ENCODE measurements at regions not wholly inside any gene's neighbourhood (a gene's known extent, or its start where the extent isn't known, plus 50 kb on each side); places are given as distances from the start of the nearest gene placed in this dataset.

DNA sequence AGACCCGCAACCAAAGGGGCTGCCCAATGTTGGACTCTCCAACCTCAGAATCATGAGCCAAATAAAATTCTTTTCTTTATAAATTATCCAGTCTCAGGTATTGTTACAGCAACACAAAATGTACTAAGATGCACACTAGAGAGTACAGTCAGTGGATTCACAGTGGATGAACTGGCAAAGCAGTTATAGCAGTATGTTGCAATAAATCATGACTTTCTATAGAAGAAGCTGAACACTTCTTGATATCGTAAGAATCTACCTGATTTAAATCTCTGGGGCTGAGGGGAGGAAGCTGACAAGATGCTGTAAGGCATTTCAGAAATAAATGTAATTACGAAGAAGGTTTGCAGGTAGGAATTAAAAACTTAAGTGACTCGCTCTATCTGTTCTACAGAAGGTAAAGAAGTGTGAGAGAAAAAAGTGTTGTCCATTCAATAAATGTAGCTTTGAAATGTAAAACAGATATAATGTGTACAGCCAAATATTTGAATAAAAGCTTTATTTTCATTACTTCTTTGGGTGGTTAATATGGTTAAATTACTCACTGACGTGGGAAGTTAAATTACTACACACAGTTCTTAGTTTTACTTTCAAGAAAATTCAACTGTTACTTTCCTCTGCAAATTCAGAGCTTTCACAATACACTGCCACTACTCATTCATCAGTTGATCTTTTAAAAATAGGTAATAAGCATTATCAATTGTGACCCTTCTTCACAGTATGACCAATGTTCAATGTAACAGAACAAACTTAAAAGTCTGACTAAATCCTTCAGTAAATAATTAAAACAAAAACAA lies 439.1 kb downstream of the SHQ1 start:
- peak; percentile 57 for ATAC-seq (replicated peaks)
- H3K27ac Mint-ChIP-seq: no peak overlapping the region
- H3K27me3 Mint-ChIP-seq: no peaks in the 10 kb centered on the region
- H3K4me3 Mint-ChIP-seq: peak overlapping the region; percentile 17
- H3K9me3 Mint-ChIP-seq: no peaks in the 10 kb centered on the region
- peaks cover 78% of the 10 kb centered on the region for H3K4me1 Mint-ChIP-seq
- peaks cover 31% of the 10 kb centered on the region for H3K36me3 Mint-ChIP-seq (ENCODE audit: low read depth)

DNA sequence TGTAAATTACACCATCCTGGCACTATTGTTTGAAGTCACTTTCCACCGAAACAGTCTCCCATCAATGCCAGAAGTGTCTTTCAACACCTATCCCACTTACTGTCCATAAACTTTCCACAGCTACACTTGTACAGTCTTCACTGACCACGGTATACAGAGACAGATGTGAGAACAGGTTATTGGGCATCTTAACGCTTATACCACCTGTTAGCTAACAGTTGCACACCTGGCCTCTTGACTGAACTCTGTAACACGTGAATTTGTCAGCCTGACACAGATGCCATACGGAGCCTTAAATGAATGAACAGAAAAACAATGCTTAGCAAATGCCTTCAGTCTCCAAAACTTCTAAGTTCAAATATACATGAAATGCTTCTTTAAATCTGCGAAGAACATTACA lies 440.5 kb downstream of the SHQ1 start:
- Mint-ChIP-seq H3K36me3 (ENCODE audit: low read depth) (peaks cover 21% of the 10 kb centered on the region), H3K27ac (no peak overlapping the region), H3K9me3 (no peaks in the 10 kb centered on the region), H3K27me3 (no peaks in the 10 kb centered on the region), H3K4me1 (peaks cover 76% of the 10 kb centered on the region), H3K4me3 (no peak overlapping the region)
- ATAC-seq (replicated peaks): no peak

DNA sequence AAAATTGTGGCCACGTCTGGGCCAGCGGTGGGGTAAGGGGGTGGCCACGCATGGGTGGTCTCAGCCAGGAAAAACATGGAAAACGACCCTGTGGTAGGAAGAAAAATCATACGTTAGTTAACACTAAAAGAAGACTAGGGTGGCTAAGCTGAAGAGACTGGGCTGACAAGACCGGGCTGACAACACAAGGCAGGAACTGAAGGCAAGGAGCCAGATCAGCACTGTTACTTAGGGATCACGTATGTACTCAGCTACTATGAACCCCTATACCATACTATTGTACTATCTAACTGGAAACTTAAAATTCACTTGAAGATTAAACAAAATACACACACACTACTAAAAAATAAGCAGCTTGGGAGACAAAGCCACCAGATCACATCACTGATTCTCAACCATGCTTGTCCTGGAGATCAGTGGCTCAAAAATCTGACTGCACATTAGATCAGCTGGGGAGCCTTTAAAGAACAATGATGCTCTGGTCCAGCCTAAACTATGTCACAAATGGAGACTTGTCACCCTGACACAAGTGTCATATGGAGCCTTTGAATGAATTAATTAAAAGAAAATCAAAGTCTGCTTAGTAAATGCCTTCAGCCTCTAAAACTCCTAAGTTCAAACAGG lies 442.2 kb downstream of the SHQ1 start:
- H3K27me3 Mint-ChIP-seq: no peaks in the 10 kb centered on the region
- H3K4me1 Mint-ChIP-seq: peaks cover 67% of the 10 kb centered on the region
- ATAC-seq (replicated peaks): no peak
- H3K4me3 Mint-ChIP-seq: no peak overlapping the region
- H3K27ac Mint-ChIP-seq: no peak overlapping the region
- H3K36me3 Mint-ChIP-seq (ENCODE audit: low read depth): peaks cover 21% of the 10 kb centered on the region
- no peaks in the 10 kb centered on the region for H3K9me3 Mint-ChIP-seq

DNA sequence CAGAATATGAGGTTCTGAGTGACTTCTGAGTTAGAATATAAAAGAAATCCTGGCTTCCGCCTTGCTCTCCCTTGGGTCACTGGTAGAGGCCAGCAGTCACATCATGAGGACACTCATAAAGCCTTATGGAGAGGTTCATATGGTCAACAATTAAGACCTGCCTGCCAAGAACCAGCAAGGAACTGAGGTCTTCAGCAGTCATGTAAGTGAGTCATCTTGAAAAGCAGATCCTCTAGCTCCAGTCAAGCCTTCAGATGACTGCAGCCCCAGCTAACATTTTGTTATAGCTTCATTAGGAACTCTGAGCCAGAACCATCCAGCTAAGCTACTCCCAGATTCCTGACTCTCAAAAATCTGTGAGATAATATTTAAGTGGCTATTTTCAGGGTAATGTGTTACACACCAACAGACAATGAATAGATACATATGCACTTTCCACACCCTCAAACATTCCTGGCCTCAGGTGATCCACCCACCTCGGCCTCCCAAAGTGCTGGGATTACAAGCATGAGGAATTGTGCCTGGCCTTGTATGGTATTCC lies 447.2 kb downstream of the SHQ1 start:
- Mint-ChIP-seq H3K4me1 (peaks cover 47% of the 10 kb centered on the region), H3K27me3 (no peaks in the 10 kb centered on the region)

DNA sequence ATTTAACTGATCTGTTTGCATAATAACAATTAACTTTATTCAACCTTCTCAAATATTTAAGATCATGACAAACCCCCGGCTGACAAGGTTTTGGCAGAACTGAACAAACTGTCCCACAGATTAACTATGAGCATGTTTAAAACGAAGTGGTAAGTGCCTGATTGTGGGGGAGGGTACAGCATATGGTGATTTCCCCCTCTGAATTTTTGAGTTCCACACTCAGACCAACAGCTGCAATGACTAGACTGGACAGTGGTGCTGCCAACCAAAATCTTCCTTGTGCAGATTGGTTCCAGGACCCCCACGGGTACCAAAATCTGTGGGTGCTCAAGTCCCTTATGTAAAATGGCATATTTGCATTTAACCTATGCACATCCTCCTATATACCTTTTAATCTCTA lies 449.5 kb downstream of the SHQ1 start:
- H3K27ac Mint-ChIP-seq: no peak overlapping the region
- no peaks in the 10 kb centered on the region for H3K27me3 Mint-ChIP-seq
- no peak for ATAC-seq (replicated peaks)
- no peak overlapping the region for H3K4me3 Mint-ChIP-seq
- H3K36me3 Mint-ChIP-seq (ENCODE audit: low read depth): peaks cover 31% of the 10 kb centered on the region
- peaks cover 41% of the 10 kb centered on the region for H3K4me1 Mint-ChIP-seq
- H3K9me3 Mint-ChIP-seq: no peaks in the 10 kb centered on the region

More for the DNA sequence above, 447.2 kb downstream of the SHQ1 start:
- Mint-ChIP-seq H3K9me3 (no peaks in the 10 kb centered on the region), H3K4me3 (no peak overlapping the region), H3K27ac (no peak overlapping the region), H3K36me3 (ENCODE audit: low read depth) (peaks cover 29% of the 10 kb centered on the region)
- peak; percentile 46 for ATAC-seq (replicated peaks)

DNA sequence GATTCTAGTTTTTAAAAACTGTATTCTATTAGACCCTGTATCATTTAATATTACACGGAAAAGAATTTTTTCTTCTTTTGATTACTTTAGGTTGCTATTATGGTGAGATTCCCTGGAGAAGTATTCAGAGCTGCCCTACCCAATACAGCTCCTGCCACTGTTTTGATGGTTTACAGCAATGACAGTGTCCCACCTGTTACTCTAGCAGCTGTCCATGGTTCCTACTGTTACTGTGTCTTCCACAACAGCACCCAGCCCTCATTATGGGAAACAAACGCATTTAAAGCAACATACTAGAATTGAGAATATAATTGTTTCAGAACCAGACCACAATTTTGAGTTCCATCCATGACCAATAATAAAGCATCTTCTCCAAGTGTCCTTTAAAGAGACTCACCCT lies 450.7 kb downstream of the SHQ1 start:
- H3K4me3 Mint-ChIP-seq: no peak overlapping the region
- H3K27me3 Mint-ChIP-seq: no peaks in the 10 kb centered on the region
- no peaks in the 10 kb centered on the region for H3K9me3 Mint-ChIP-seq
- peaks cover 42% of the 10 kb centered on the region for H3K4me1 Mint-ChIP-seq
- no peak for ATAC-seq (replicated peaks)
- peaks cover 31% of the 10 kb centered on the region for H3K36me3 Mint-ChIP-seq (ENCODE audit: low read depth)
- H3K27ac Mint-ChIP-seq: no peak overlapping the region

DNA sequence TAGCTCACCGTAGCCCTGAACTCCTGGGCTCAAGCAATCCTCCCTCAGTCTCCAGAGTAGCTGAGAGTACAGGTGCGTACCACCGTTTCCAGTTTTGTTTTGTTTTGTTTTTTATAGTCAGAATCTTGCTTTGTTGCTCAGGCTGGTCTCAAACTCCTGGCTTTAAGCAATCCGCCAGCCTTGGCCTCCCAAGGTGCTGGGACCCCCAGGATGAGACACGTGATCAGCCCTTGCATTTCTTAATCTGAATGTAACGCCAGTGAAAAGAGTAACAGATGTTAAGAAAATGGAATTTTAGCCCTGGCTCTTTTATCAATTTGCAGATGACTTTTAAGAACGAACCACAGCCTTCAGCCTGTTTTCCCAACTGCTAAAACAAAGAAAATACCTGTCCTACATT lies 451.3 kb downstream of the SHQ1 start:
- H3K27me3 Mint-ChIP-seq: no peaks in the 10 kb centered on the region
- no peak overlapping the region for H3K4me3 Mint-ChIP-seq
- peaks cover 31% of the 10 kb centered on the region for H3K36me3 Mint-ChIP-seq (ENCODE audit: low read depth)
- peaks cover 42% of the 10 kb centered on the region for H3K4me1 Mint-ChIP-seq
- no peak overlapping the region for H3K27ac Mint-ChIP-seq
- no peak for ATAC-seq (replicated peaks)
- no peaks in the 10 kb centered on the region for H3K9me3 Mint-ChIP-seq

DNA sequence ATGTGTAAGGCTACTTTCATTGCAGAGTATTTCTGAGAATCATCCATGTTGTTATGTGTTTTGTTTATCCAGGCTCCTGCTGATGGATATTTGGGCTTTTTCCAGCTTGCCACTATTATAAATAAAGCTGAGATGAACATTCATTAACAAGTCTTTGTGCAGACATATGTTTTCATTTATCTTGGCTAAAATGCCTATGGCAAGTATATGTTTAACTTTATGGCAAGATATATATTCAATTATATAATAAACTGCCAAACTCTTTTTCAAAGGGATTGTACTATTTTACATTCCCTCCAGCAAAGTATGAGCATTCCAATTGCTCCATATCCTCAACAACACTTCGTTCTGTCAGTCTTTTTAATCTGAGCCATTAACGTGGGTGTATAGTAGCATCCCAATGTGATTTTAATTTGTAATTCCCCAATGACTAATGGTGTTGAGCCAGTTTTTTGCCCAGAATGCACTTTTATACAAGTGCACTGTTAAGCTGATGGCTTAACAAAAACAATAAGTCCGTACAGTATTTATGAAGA lies 452.4 kb downstream of the SHQ1 start:
- no peak overlapping the region for H3K27ac Mint-ChIP-seq
- no peak overlapping the region for H3K4me3 Mint-ChIP-seq
- peaks cover 31% of the 10 kb centered on the region for H3K36me3 Mint-ChIP-seq (ENCODE audit: low read depth)
- H3K4me1 Mint-ChIP-seq: peaks cover 37% of the 10 kb centered on the region
- no peak for ATAC-seq (replicated peaks)
- no peaks in the 10 kb centered on the region for H3K27me3 Mint-ChIP-seq
- H3K9me3 Mint-ChIP-seq: no peaks in the 10 kb centered on the region

DNA sequence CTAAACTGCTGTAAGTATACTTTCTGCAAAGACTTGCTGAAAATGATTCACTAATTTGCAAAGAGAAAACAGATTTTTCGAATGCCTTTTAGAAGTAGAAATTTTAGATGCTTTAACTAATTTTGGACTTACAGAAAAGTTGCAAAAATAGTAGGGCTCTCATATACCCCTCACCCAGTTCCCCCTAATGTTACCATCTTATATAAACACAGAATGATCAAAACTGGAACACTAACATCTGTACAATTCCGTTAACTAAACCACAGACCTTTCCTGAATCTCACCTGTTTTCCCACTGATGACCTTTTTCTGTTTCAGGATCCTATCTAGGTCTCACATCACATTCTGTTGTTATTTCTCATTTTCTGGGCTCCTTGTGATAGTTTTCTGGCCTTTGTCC lies 454.8 kb downstream of the SHQ1 start:
- Mint-ChIP-seq H3K27me3 (no peaks in the 10 kb centered on the region), H3K36me3 (ENCODE audit: low read depth) (peaks cover 23% of the 10 kb centered on the region), H3K27ac (no peak overlapping the region), H3K4me1 (peaks cover 29% of the 10 kb centered on the region), H3K9me3 (no peaks in the 10 kb centered on the region), H3K4me3 (no peak overlapping the region)
- ATAC-seq (replicated peaks): no peak

DNA sequence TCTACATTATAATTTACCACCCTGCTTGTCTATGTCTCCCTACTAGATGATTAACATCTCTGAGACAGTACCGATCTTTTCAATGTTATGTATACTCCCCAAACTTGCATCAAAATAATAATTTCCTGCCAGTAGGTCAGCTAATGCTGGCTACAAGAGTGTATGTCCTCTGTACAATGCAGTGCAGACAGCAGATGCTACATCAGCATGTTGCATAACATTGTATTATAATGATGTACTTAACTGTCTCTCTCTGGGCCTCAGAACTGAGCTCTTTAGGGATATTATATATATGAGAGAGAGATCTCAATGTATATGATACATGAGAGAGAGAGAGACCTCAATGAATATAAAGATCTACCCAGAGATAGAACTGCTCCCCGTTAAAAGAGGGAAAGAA lies 456.6 kb downstream of the SHQ1 start:
- peaks cover 23% of the 10 kb centered on the region for H3K36me3 Mint-ChIP-seq (ENCODE audit: low read depth)
- no peak for ATAC-seq (replicated peaks)

DNA sequence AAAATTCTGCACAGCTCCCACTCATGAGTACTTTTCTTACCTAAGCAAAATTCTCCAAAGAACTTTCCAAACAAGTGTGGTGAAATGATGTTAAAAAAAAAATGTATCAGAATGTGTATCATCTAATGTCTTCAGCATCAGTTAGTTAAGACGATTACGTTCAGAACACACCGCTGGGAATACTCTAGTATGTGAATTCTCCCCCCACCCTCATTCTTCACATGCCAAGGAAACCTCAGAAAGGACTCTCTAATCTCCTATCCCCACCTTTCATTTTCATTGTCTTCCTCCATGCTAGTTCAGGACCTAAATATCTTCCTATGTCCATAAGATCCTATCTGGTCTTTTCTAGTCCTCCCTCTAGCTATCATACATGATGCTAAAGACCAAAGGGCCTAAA lies 457.4 kb downstream of the SHQ1 start:
- H3K9me3 Mint-ChIP-seq: no peaks in the 10 kb centered on the region
- no peak for ATAC-seq (replicated peaks)
- no peaks in the 10 kb centered on the region for H3K27me3 Mint-ChIP-seq
- H3K4me1 Mint-ChIP-seq: peaks cover 31% of the 10 kb centered on the region
- H3K27ac Mint-ChIP-seq: no peak overlapping the region
- H3K4me3 Mint-ChIP-seq: no peak overlapping the region
- peaks cover 23% of the 10 kb centered on the region for H3K36me3 Mint-ChIP-seq (ENCODE audit: low read depth)

More for the DNA sequence above, 456.6 kb downstream of the SHQ1 start:
- peaks cover 32% of the 10 kb centered on the region for H3K4me1 Mint-ChIP-seq
- H3K27me3 Mint-ChIP-seq: no peaks in the 10 kb centered on the region
- H3K27ac Mint-ChIP-seq: no peak overlapping the region
- H3K9me3 Mint-ChIP-seq: no peaks in the 10 kb centered on the region
- no peak overlapping the region for H3K4me3 Mint-ChIP-seq

DNA sequence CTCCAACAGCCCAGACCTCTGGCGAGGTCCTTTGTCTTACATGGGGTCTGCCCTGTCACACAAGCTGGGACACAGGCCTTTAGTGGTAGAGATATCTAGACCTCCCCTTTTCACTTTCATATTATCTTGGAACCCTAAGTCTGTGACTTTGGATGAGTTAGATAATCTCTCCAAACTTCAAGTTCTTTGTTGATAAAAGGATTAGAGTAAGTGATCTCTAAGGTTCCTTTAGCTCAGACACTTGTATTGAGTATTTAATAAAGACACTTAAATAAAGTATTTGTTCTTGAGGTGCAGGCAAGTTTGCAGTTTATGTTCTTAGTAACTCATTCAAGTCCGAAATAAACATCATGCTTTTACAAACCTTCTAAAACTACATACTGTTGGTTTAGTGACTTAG lies 459.6 kb downstream of the SHQ1 start:
- H3K4me1 Mint-ChIP-seq: peaks cover 37% of the 10 kb centered on the region
- H3K27ac Mint-ChIP-seq: peak overlapping the region; percentile 21
- ATAC-seq (replicated peaks): no peak
- H3K9me3 Mint-ChIP-seq: no peaks in the 10 kb centered on the region
- H3K27me3 Mint-ChIP-seq: no peaks in the 10 kb centered on the region
- H3K4me3 Mint-ChIP-seq: no peak overlapping the region
- peaks cover 35% of the 10 kb centered on the region for H3K36me3 Mint-ChIP-seq (ENCODE audit: low read depth)

DNA sequence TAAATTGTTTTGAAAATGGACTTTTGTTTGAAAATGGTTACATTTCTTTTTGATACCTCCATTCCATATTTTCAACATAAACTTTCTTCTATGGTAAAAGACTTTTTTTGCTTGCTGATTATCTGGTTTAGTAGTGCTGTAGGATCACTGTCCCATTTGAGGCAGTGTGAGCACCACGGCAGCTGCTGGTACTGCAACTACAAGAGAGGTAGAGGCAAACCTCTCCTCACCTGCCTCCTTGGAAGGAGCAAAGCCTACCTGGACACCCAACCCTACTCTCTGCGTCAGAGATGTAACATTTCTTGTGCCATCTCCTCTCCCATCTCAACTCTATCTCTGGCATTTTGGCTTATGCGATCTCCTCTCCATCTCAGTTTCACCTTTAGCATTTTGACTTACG lies 460.1 kb downstream of the SHQ1 start:
- Mint-ChIP-seq H3K4me3 (no peak overlapping the region), H3K36me3 (ENCODE audit: low read depth) (peaks cover 35% of the 10 kb centered on the region), H3K9me3 (no peaks in the 10 kb centered on the region), H3K4me1 (peaks cover 37% of the 10 kb centered on the region), H3K27me3 (no peaks in the 10 kb centered on the region), H3K27ac (peak overlapping the region; percentile 21)
- no peak for ATAC-seq (replicated peaks)

DNA sequence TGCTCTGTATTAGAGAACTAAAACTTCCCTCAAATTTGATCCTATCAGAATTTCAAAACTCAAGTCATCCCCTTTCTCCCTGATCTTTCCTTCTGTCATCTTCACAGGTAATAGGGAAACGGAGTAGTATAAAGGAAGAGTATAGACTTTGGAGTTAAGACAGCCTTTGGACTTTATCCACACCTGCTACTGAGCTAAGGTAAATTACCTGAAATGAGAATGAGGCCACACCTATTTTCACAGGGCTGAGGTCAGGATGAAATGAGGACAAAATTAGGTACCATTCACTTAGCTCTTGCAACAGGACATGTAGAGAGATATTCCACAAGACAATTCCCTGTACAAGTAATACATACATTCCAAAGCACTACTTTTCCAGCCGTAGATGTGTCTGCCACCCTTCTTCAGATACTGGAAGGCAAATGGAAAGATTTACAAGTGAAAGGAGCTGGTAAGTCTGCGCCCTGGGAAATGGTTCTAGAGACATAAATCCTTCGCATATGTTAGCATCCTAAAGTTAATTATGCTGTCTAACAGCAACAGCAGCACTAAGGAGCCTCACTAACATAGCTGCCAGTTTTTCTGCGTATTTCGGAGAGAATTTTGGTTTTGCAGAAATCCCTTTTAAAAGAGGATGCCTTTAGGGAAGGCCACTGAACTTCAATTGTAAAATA lies 461.8 kb downstream of the SHQ1 start:
- no peaks in the 10 kb centered on the region for H3K9me3 Mint-ChIP-seq
- no peak overlapping the region for H3K27ac Mint-ChIP-seq
- H3K4me3 Mint-ChIP-seq: no peak overlapping the region
- H3K36me3 Mint-ChIP-seq (ENCODE audit: low read depth): peaks cover 49% of the 10 kb centered on the region
- no peak for ATAC-seq (replicated peaks)
- H3K27me3 Mint-ChIP-seq: no peaks in the 10 kb centered on the region
- H3K4me1 Mint-ChIP-seq: peaks cover 53% of the 10 kb centered on the region

Measured in activated T-helper 17 cell treated with anti-CD3 and anti-CD28 coated beads, Interleukin-2, amount 50 U/mL, for 72 hours (primary cell).